Stimulated activated CD8-positive, alpha-beta memory T cell treated with anti-CD3 and anti-CD28 coated beads, Interleukin-7, amount 100 ng/mL, for 1 hour (primary cell): ENCODE measurements at regions not wholly inside any gene's neighbourhood (a gene's known extent, or its start where the extent isn't known, plus 50 kb on each side); places are given as distances from the start of the nearest gene placed in this dataset.
"Not testable (repeated sequence)": the region's sequence is repeated elsewhere in the genome, so short reads cannot be mapped to it uniquely, and the experiment has no call there.

Experiments
- DNase-seq, 2 donors: peaks; one replicate each; pipeline ENCODE4 v3.0.0-alpha.2; 2020; ENCODE audit warnings: low read depth in 2 of 2

DNA sequence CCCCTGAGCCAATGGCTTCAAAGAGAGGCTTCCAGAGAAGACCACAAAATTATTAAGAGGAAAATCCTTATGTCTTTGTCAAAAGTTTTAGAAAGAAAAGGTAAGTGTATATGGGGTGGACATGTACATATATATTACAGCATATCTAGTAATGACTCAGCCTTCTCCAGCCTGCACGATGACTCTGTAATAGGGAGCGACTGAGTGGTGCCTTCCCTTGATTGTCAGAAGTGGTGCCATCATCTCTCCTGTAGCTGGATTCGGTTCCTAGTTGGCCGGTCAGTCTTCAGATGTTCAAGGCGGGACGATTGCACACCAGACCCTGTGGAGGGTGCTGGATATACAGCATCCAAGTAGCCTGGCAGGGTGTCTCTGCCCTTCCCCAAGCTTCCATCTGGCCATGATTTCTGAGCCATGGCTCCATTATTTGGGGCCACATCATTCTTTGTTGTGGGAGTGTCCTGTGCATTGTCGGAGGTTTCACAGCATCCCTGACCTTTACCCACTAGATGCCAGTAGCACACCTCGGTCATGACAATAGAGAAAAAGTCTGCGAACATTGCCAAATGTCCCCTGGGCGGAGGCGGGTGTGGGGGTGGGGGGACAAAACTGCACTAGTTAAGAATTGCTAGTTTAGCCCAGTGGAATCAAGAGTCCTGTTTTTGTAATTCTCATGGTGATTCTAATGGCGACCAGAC, 206.2 kb upstream of the KAZN start:
- DNase-seq = no peak

GRCh38 chr1:14392859-14393365, 205.6 kb upstream of the KAZN start:
- DNase-seq = no peak

DNA sequence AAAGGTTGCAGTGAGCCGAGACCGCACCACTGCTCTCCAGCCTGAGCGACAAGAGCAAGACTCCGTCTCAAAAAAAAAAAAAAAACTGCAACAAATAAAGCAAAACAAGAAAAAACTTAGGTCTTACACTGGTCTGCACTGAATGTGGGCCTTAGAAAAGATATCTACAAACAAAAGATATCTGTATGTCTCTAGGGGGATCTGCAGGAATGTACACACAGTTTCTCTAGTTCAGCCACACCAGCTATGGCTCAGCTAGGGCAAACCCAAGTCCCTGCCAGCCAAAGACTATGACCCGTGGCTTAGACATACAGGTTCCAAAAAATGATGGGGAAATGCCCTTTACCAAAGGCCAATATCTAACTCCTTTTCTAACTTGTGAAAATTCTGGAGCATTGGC, 202.4 kb upstream of the KAZN start:
- no peak for DNase-seq

GRCh38 chr1:14403961-14404645, 194.4 kb upstream of the KAZN start:
- no peak for DNase-seq

DNA sequence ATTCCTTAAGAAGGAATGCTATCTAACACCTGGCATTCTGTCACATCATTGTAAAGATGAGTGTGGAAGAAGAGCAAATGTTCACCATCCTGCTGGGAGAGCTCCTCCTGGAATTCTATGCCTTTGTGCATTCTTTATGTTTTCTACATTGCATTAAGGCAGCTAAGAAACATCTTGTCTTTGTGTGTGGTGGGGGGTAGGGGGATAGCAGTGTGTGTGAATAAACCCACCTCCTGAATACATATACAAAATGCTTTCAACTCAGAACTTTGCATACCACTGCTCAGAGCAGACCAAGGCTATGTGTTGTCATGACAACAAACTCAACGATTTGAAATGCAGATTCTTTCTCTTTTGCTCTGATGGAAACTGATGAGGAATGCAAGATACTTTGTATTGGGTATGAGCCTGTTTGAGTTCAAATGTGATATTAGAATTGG, 193.6 kb upstream of the KAZN start:
- no peak for DNase-seq

- DNase-seq = no peak
Measured at GRCh38 chr1:14412235-14412634, 186.2 kb upstream of the KAZN start.

DNA sequence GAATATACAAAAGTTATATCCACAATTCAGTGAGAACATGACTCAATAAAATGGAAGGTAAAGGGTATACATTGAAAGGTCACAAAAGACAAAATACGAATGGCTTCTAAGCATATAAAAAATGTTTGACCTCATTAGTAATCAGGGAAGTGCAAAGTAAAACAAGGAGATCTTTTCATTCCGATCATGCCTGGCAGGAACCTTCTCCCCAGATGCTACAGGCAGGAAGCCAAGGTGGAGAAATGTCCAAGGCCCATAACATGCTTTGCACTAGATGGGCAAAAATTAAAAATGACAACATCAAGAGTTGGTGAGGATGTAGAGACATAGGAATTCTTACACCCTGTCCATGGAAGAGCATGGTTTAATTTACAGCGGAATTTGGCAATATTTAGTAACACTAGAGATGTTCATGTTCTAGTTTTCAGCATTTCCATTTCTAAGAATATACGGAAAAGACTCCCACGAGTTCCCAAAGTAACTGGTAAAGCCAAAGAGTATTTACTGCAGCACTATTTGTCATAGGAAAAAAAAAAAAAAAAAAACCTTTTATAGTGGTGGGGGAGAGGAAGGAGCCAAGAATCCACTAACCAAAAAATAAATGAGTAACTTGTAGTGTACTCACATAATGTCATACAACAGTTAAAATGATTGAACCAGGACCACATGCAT, 184.5 kb upstream of the KAZN start:
- DNase-seq = no peak

DNA sequence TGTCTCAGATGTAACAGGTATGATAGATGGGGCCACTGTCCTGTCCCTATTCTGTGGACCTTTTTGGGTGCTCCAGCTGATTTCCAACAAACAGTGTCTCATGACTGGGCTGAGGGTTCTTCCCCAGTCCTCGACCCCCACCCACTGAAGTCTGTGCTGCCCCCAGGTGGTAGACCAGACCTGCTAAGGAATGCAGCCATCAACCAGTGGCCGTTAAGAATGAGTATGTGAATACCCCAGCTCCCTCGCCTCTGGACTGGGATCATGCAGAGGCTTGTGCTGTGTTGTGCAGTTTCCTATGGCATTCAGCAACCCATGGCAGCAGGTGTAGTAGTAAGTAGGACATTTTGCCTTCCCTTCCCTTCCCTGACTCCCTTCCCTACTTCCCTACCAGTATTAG, 183.1 kb upstream of the KAZN start:
- no peak for DNase-seq

DNA sequence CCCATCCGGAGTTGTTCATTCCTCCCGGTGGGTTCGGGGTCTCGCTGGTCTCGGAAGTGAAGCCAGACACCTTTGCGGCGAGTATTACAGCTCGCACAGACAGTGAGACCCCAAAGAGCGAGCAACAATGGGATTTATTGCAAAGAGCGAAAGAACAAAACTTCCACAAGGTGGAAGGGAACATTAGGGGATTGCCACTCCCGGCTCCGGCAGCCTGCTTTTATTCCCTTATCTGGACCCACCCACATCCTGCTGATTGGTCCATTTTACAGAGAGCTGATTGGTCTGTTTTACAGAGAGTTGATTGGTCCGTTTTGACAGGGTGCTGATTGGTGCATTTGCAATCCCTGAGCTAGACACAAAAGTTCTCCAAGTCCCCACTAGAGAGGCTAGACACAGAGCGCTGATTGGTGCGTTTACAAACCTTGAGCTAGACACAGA, 178.7 kb upstream of the KAZN start:
- not testable (repeated sequence) for DNase-seq

GRCh38 chr1:14420686-14421085, 177.8 kb upstream of the KAZN start:
- no peak for DNase-seq

GRCh38 chr1:14421295-14421976, 177.0 kb upstream of the KAZN start:
- no peak for DNase-seq

DNA sequence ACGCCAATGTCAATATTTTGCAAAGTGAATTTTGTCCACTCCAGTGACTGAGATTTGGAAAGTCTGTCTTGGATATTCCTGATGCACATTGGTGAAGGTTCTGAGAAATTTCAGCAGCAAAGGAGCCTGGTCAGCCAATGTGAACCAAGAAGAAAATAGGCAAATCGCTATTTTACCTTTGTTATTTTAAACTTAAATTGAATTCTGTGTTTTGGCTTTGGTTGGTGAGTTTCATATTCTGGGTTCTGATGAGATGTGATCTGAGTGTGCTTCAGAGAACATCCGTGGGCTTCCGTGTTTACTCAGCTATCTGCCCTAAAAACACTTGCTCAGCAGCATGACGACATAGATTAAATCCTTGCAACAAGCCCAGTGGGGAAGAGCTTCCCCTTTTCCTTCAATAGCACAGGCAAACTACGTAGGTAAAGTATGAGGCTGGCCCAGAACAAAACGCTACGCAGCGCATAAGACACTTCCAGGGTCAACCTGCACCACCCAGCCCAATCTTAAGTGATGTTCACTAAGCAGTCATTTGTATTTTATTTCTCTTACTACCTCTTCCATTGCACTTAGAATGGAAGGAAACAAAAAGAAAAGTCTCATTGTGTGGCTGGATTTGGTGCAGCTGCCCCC, 176.4 kb upstream of the KAZN start:
- no peak for DNase-seq

- no peak for DNase-seq
Measured at GRCh38 chr1:14424325-14425002, 174.0 kb upstream of the KAZN start.

- DNase-seq = no peak
Measured at GRCh38 chr1:14426854-14427253, 171.6 kb upstream of the KAZN start.

GRCh38 chr1:14429577-14429976, 168.9 kb upstream of the KAZN start:
- no peak for DNase-seq

GRCh38 chr1:14432728-14433127, 165.8 kb upstream of the KAZN start:
- DNase-seq = not testable (repeated sequence)

DNA sequence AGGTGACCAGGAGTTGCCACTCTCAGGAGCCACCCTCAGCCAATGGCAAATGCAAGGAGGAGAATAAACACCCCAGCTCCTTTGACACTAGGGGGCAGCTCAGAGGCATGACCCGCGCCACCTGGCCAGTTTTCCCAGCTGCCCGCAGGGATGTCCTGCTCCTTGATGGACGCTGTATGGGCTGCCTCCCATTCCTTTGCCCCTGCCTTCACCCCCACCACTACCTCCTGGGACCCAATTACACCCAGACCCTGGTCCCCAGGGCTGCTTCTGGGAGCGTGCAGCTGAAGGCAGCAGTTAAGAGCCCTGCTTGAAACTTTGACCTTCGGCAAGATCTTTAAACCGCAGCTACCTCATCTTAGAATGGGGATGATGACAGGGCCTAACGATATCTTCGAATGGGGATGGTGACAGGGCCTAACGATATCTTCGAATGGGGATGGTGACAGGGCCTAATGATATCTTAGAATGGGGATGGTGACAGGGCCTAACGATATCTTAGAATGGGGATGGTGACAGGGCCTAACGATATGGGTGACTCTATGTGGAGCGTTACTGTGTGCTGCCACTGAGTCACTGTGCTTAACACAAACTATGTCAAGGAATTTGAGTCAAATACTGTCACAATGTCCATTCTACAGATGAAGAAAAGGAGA, 163.0 kb upstream of the KAZN start:
- no peak for DNase-seq

DNA sequence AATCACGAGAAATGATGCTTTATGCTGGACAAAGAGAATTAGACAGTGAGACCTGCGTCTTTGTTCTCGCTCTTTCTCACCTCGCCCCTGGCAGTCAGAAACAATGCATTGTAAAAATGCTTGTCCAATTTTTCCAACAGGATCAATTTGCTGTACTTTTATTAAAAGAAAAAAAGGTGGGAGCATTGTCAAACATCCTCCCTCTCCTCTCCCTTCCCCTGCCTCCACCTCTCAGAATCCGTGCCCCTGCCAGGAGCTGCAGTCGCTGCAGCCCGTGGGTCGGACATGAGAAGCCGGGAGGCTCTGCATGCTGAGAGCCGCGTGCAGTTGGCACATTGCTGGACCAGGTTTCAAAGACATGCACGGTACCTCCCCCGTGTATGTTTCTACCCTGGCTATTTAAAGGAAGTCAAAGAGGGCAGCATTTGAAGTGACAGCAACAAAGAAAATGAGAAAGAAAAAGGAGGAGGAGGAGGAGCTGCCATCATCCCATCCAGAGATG, 161.0 kb upstream of the KAZN start:
- no peak for DNase-seq

DNA sequence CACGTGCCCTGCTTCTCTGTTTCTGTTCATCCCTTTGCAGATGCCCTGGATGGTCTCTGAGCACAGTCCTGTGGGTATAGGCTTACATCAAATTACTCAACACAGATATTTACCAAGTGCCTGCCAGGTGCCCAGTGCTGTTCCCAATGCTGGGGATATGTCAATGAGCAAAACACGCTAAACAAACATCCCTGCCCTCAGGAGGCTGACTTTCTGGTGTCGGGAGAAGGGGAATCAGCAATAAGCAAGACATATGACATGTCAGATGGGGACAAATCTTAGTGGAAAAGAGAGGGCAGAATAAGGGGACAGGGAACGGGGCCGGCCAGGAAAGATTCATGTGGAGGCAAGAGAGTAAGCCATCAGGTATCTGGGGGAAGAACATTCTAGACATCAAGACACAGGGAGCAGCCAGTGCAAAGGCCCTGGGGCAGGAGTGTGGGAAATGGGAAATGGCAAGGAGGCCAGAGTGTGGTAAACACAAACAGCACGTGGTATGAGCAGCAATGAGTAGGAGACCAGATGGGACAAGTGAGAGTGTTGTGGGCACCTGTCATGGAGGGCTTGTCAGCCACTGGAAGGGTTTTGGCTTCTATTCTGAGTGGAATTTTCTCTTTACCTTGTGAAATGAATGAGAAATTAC, 160.2 kb upstream of the KAZN start:
- no peak for DNase-seq

- no peak for DNase-seq
Measured at GRCh38 chr1:14439015-14439414, 159.5 kb upstream of the KAZN start.
